ENCODE measurements at regions not wholly inside any gene's neighbourhood (a gene's known extent, or its start where the extent isn't known, plus 50 kb on each side); places are given as distances from the start of the nearest gene placed in this dataset.

DNA sequence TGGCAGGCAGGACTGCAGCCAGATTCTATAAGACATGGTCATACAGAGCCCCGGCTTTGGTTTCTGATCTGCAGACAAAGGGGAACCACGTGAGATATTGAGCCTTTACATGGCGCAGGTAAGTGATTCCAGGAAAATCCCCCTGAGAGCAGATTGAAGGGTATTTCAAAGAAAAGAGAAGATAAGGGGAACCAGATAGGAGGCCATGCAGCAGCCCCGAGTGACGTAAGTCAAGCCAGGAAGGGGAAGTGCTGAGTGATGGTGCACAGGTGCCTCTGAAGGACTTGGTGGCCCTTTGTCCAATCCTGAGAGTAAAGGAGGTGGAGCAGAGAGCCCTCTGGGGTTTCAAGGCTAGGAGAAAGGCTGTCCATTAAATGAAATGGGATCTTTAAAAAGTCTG, 329.0 kb downstream of the ACTR3B start:
- no peaks in the 10 kb centered on the region for H3K79me2 ChIP-seq (ENCODE audit: control insufficient read depth, insufficient read depth, low read length)
- WGBS (ENCODE audit: extremely low coverage, insufficient coverage, low lambda C conversion rate), result no CpG with 5 or more reads among the region's 5 CpGs
- H2BK120ac ChIP-seq (ENCODE audit: low read depth, low read length), result no peak overlapping the region
- H3K27me3 ChIP-seq (ENCODE audit: insufficient read depth, low read length, poor library complexity), result no peaks in the 10 kb centered on the region
- no peak overlapping the region for H4K5ac ChIP-seq (ENCODE audit: low read length)
- no peak overlapping the region for H3K56ac ChIP-seq (ENCODE audit: low read length)
- no peak overlapping the region for H3K23ac ChIP-seq (ENCODE audit: low read length)
- H3K9ac ChIP-seq (ENCODE audit: low read length), result no peak overlapping the region
- H3K79me1 ChIP-seq (ENCODE audit: low read length), result no peaks in the 10 kb centered on the region
- no peak overlapping the region for H2AK5ac ChIP-seq (ENCODE audit: low read length)
- H2BK15ac ChIP-seq (replicated peaks; ENCODE audit: low read depth), result no peak overlapping the region
- no peak overlapping the region for H3K4me3 ChIP-seq (ENCODE audit: low read length)
- no peak overlapping the region for H3K4ac ChIP-seq (ENCODE audit: low read depth, low read length)
- no peaks in the 10 kb centered on the region for H3K4me1 ChIP-seq (ENCODE audit: control insufficient read depth, low read depth, low read length)
- H3K18ac ChIP-seq (ENCODE audit: low read length), result no peak overlapping the region
- no peak overlapping the region for H2BK5ac ChIP-seq (ENCODE audit: low read length)
- no peak overlapping the region for H3K4me2 ChIP-seq (ENCODE audit: low read length)
- DNase-seq, result no peak
- H4K8ac ChIP-seq (ENCODE audit: low read depth, low read length), result no peak overlapping the region
- no peaks in the 10 kb centered on the region for H3K36me3 ChIP-seq (ENCODE audit: control insufficient read depth, insufficient read depth, low read length)
- H3K27ac ChIP-seq (ENCODE audit: low read depth, low read length), result no peak overlapping the region

DNA sequence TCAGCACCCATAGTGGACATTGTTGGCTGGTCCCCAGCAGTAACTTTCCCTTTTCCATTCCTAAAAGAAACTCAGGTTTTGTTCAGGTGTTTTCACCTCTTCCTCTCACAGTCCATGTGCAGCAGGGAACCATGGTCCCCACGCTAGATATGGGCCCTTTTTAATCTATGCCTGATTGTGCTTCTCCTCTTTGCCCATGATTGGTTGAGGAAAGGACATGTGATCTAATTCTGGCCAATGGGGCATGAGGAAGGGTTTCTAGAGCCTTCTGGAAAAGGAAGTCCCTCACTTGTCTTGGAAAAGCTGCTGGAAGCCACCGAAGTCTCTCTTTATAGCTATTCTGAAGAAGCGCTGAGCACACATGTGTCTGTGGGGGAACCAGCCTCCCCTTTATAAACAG, 330.7 kb downstream of the ACTR3B start:
- H3K27me3 ChIP-seq (ENCODE audit: insufficient read depth, low read length, poor library complexity), result no peaks in the 10 kb centered on the region
- H3K4me2 ChIP-seq (ENCODE audit: low read length), result no peak overlapping the region

GRCh38 chr7:153090764-153091163, 331.2 kb downstream of the ACTR3B start:
- Histone ChIP-seq H3K56ac (ENCODE audit: low read length) (no peak overlapping the region), H2AK5ac (ENCODE audit: low read length) (no peak overlapping the region), H2BK5ac (ENCODE audit: low read length) (no peak overlapping the region), H3K27me3 (ENCODE audit: insufficient read depth, low read length, poor library complexity) (no peaks in the 10 kb centered on the region), H3K4me2 (ENCODE audit: low read length) (no peak overlapping the region), H3K79me2 (ENCODE audit: control insufficient read depth, insufficient read depth, low read length) (no peaks in the 10 kb centered on the region), H4K5ac (ENCODE audit: low read length) (no peak overlapping the region), H3K27ac (ENCODE audit: low read depth, low read length) (no peak overlapping the region), H3K4ac (ENCODE audit: low read depth, low read length) (no peak overlapping the region), H4K8ac (ENCODE audit: low read depth, low read length) (no peak overlapping the region), H3K79me1 (ENCODE audit: low read length) (no peaks in the 10 kb centered on the region), H3K18ac (ENCODE audit: low read length) (no peak overlapping the region), H3K9ac (ENCODE audit: low read length) (no peak overlapping the region), H3K36me3 (ENCODE audit: control insufficient read depth, insufficient read depth, low read length) (no peaks in the 10 kb centered on the region), H2BK15ac (replicated peaks; ENCODE audit: low read depth) (no peak overlapping the region), H3K4me3 (ENCODE audit: low read length) (no peak overlapping the region), H3K4me1 (ENCODE audit: control insufficient read depth, low read depth, low read length) (no peaks in the 10 kb centered on the region), H2BK120ac (ENCODE audit: low read depth, low read length) (no peak overlapping the region), H3K23ac (ENCODE audit: low read length) (no peak overlapping the region)
- WGBS (ENCODE audit: extremely low coverage, insufficient coverage, low lambda C conversion rate), result no CpG with 5 or more reads among the region's 2 CpGs
- no peak for DNase-seq

More for the DNA sequence above, 330.7 kb downstream of the ACTR3B start:
- H3K9ac ChIP-seq (ENCODE audit: low read length), result no peak overlapping the region
- H3K27ac ChIP-seq (ENCODE audit: low read depth, low read length), result no peak overlapping the region
- H3K23ac ChIP-seq (ENCODE audit: low read length), result no peak overlapping the region
- no peaks in the 10 kb centered on the region for H3K36me3 ChIP-seq (ENCODE audit: control insufficient read depth, insufficient read depth, low read length)
- no peak overlapping the region for H3K56ac ChIP-seq (ENCODE audit: low read length)
- no peak overlapping the region for H4K5ac ChIP-seq (ENCODE audit: low read length)
- no peak overlapping the region for H3K4me3 ChIP-seq (ENCODE audit: low read length)
- H2BK120ac ChIP-seq (ENCODE audit: low read depth, low read length), result no peak overlapping the region
- H2BK5ac ChIP-seq (ENCODE audit: low read length), result no peak overlapping the region
- WGBS (ENCODE audit: extremely low coverage, insufficient coverage, low lambda C conversion rate), result no CpG with 5 or more reads among the region's 3 CpGs
- H3K79me1 ChIP-seq (ENCODE audit: low read length), result no peaks in the 10 kb centered on the region
- H3K4ac ChIP-seq (ENCODE audit: low read depth, low read length), result no peak overlapping the region
- no peak for DNase-seq
- H3K18ac ChIP-seq (ENCODE audit: low read length), result no peak overlapping the region
- no peaks in the 10 kb centered on the region for H3K79me2 ChIP-seq (ENCODE audit: control insufficient read depth, insufficient read depth, low read length)
- H3K4me1 ChIP-seq (ENCODE audit: control insufficient read depth, low read depth, low read length), result no peaks in the 10 kb centered on the region
- H4K8ac ChIP-seq (ENCODE audit: low read depth, low read length), result no peak overlapping the region
- no peak overlapping the region for H2BK15ac ChIP-seq (replicated peaks; ENCODE audit: low read depth)
- no peak overlapping the region for H2AK5ac ChIP-seq (ENCODE audit: low read length)

GRCh38 chr7:153091477-153091876, 331.9 kb downstream of the ACTR3B start:
- no peak for DNase-seq
- H3K4me1 ChIP-seq (ENCODE audit: control insufficient read depth, low read depth, low read length), result no peaks in the 10 kb centered on the region
- H3K4me2 ChIP-seq (ENCODE audit: low read length), result no peak overlapping the region
- no peak overlapping the region for H2AK5ac ChIP-seq (ENCODE audit: low read length)
- H3K27ac ChIP-seq (ENCODE audit: low read depth, low read length), result no peak overlapping the region
- H3K56ac ChIP-seq (ENCODE audit: low read length), result no peak overlapping the region
- H4K8ac ChIP-seq (ENCODE audit: low read depth, low read length), result no peak overlapping the region
- H3K4ac ChIP-seq (ENCODE audit: low read depth, low read length), result no peak overlapping the region
- H3K27me3 ChIP-seq (ENCODE audit: insufficient read depth, low read length, poor library complexity), result no peaks in the 10 kb centered on the region
- no peak overlapping the region for H2BK120ac ChIP-seq (ENCODE audit: low read depth, low read length)
- H2BK5ac ChIP-seq (ENCODE audit: low read length), result no peak overlapping the region
- no peak overlapping the region for H3K18ac ChIP-seq (ENCODE audit: low read length)
- H3K79me2 ChIP-seq (ENCODE audit: control insufficient read depth, insufficient read depth, low read length), result no peaks in the 10 kb centered on the region
- H3K23ac ChIP-seq (ENCODE audit: low read length), result no peak overlapping the region
- no CpG with 5 or more reads among the region's 13 CpGs for WGBS (ENCODE audit: extremely low coverage, insufficient coverage, low lambda C conversion rate)
- no peak overlapping the region for H3K4me3 ChIP-seq (ENCODE audit: low read length)
- H4K5ac ChIP-seq (ENCODE audit: low read length), result no peak overlapping the region
- H2BK15ac ChIP-seq (replicated peaks; ENCODE audit: low read depth), result no peak overlapping the region
- H3K9ac ChIP-seq (ENCODE audit: low read length), result no peak overlapping the region
- no peaks in the 10 kb centered on the region for H3K79me1 ChIP-seq (ENCODE audit: low read length)
- no peaks in the 10 kb centered on the region for H3K36me3 ChIP-seq (ENCODE audit: control insufficient read depth, insufficient read depth, low read length)

DNA sequence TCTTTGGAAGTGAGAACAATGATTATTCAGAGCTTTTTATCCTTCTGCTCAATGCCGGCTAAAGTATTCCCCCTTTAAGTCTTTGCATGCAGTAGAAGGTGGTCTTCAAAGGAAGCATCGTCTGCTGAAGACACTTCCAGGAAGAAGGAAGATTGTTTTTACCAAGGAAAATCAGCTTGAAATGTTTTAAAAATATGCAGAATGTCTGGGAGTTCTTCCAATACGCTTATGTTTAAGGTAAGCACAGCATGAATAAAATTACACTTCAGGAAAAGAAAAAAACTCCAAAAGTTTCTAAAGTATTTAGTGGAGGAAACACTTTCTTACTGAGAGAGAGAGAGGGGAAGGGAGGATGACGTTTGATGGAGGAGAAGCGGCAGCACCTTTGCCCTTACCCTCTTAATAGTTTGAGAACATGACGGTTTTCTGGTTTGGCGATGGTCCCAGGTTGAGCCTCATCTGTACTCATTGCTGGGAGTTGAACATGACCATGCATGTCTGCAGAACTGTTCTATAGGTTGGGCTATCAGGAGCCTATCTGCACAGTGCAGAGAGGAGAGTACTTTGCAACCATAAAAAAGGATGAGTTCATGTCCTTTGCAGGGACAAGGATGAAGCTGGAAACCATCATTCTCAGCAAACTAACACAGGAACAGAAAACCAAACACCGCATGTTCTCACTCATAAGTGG, 338.1 kb downstream of the ACTR3B start:
- H3K79me1 ChIP-seq (ENCODE audit: low read length), result no peaks in the 10 kb centered on the region
- no peak overlapping the region for H2AK5ac ChIP-seq (ENCODE audit: low read length)
- no peak overlapping the region for H3K56ac ChIP-seq (ENCODE audit: low read length)
- H3K27ac ChIP-seq (ENCODE audit: low read depth, low read length), result no peak overlapping the region
- no peak overlapping the region for H4K5ac ChIP-seq (ENCODE audit: low read length)
- DNase-seq, result no peak
- no peak overlapping the region for H3K9ac ChIP-seq (ENCODE audit: low read length)
- H3K4me1 ChIP-seq (ENCODE audit: control insufficient read depth, low read depth, low read length), result no peaks in the 10 kb centered on the region
- no peaks in the 10 kb centered on the region for H3K27me3 ChIP-seq (ENCODE audit: insufficient read depth, low read length, poor library complexity)
- no peak overlapping the region for H2BK120ac ChIP-seq (ENCODE audit: low read depth, low read length)
- H2BK15ac ChIP-seq (replicated peaks; ENCODE audit: low read depth), result no peak overlapping the region
- H3K36me3 ChIP-seq (ENCODE audit: control insufficient read depth, insufficient read depth, low read length), result no peaks in the 10 kb centered on the region
- H3K4ac ChIP-seq (ENCODE audit: low read depth, low read length), result no peak overlapping the region
- no peaks in the 10 kb centered on the region for H3K79me2 ChIP-seq (ENCODE audit: control insufficient read depth, insufficient read depth, low read length)
- no peak overlapping the region for H4K8ac ChIP-seq (ENCODE audit: low read depth, low read length)
- H3K4me2 ChIP-seq (ENCODE audit: low read length), result no peak overlapping the region
- H3K18ac ChIP-seq (ENCODE audit: low read length), result no peak overlapping the region
- no peak overlapping the region for H2BK5ac ChIP-seq (ENCODE audit: low read length)
- no peak overlapping the region for H3K23ac ChIP-seq (ENCODE audit: low read length)
- WGBS (ENCODE audit: extremely low coverage, insufficient coverage, low lambda C conversion rate), result no CpG with 5 or more reads among the region's 8 CpGs
- no peak overlapping the region for H3K4me3 ChIP-seq (ENCODE audit: low read length)

DNA sequence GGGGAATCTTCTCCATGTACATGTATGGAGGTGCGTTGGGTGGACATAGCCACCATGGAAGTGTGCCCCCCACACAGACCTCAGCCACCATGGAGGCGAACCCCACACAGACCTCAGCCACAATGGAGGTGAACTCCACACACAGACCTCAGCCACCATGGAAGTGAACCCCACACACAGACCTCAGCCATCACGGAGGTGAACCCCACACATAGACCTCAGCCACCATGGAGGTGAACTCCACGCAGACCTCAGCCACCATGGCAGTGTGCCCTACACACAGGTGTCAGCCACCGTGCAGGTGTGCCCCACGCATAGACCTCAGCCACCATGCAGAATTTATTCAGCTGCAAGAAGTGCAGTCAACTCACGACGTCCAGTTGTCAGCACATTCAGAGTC, 339.7 kb downstream of the ACTR3B start:
- no peak for DNase-seq
- Histone ChIP-seq H3K56ac (ENCODE audit: low read length) (no peak overlapping the region), H3K23ac (ENCODE audit: low read length) (no peak overlapping the region), H3K36me3 (ENCODE audit: control insufficient read depth, insufficient read depth, low read length) (no peaks in the 10 kb centered on the region), H3K4me3 (ENCODE audit: low read length) (no peak overlapping the region), H3K79me2 (ENCODE audit: control insufficient read depth, insufficient read depth, low read length) (no peaks in the 10 kb centered on the region), H2BK15ac (replicated peaks; ENCODE audit: low read depth) (no peak overlapping the region), H3K4ac (ENCODE audit: low read depth, low read length) (no peak overlapping the region), H2BK120ac (ENCODE audit: low read depth, low read length) (no peak overlapping the region), H3K79me1 (ENCODE audit: low read length) (no peaks in the 10 kb centered on the region), H2AK5ac (ENCODE audit: low read length) (no peak overlapping the region), H3K27me3 (ENCODE audit: insufficient read depth, low read length, poor library complexity) (no peaks in the 10 kb centered on the region), H3K4me1 (ENCODE audit: control insufficient read depth, low read depth, low read length) (no peaks in the 10 kb centered on the region), H4K8ac (ENCODE audit: low read depth, low read length) (no peak overlapping the region), H2BK5ac (ENCODE audit: low read length) (no peak overlapping the region), H3K18ac (ENCODE audit: low read length) (no peak overlapping the region), H3K4me2 (ENCODE audit: low read length) (no peak overlapping the region), H3K27ac (ENCODE audit: low read depth, low read length) (no peak overlapping the region), H3K9ac (ENCODE audit: low read length) (no peak overlapping the region), H4K5ac (ENCODE audit: low read length) (no peak overlapping the region)
- no CpG with 5 or more reads among the region's 8 CpGs for WGBS (ENCODE audit: extremely low coverage, insufficient coverage, low lambda C conversion rate)

All from mesendoderm (in vitro differentiated cells).